ENCODE measurements at regions not wholly inside any gene's neighbourhood (a gene's known extent, or its start where the extent isn't known, plus 50 kb on each side); places are given as distances from the start of the nearest gene placed in this dataset.

GRCh38 chr5:130871346-130872086, 293.5 kb downstream of the HINT1 start:
- intact Hi-C loops (cut with micrococcal nuclease; ENCODE audit: unreplicated experiment): loop anchor here (1.0 kb wide), 2 partner anchors 239 to 546 kb away; no protein-coding TSS in a partner anchor
- Histone ChIP-seq H2AFZ (ENCODE audit: control insufficient read depth, low read depth, low read length) (no peak overlapping the region), H3K9ac (ENCODE audit: control insufficient read depth, insufficient read depth, low read length) (no peak overlapping the region), H3K36me3 (ENCODE audit: control insufficient read depth in 2 of 2, insufficient read depth in 2 of 2, low read length in 1 of 2) (no peaks in the 10 kb centered on the region), H3K4me1 (ENCODE audit: control insufficient read depth, insufficient read depth, low read length) (no peaks in the 10 kb centered on the region), H3K9me3 (replicated peaks; ENCODE audit: control insufficient read depth, insufficient read depth, low read length) (no peaks in the 10 kb centered on the region), H3K27ac (ENCODE audit: control insufficient read depth, insufficient read depth) (no peak overlapping the region), H4K20me1 (ENCODE audit: control insufficient read depth, insufficient read depth) (no peaks in the 10 kb centered on the region), H3K4me2 (ENCODE audit: control insufficient read depth, insufficient read depth) (no peak overlapping the region), H3K79me2 (ENCODE audit: control insufficient read depth, insufficient read depth, low read length) (no peaks in the 10 kb centered on the region), H3K27me3 (replicated peaks in 1 of 2; ENCODE audit: control insufficient read depth in 2 of 2, insufficient read depth in 2 of 2, low read length in 1 of 2) (no peaks in the 10 kb centered on the region), H3K4me3 (no peak overlapping the region)
- 23% methylated on average over 7 of the region's 7 CpGs for WGBS (ENCODE audit: insufficient coverage, insufficient replicate concordance, low lambda C conversion rate, missing lambda C conversion rate)
- ChIA-PET SMC1A (ENCODE audit: uncharacterized antibody, unreplicated experiment) (interaction anchor here (0.6 to 2.4 kb wide), 18 partner anchors 10 to 1433 kb away, joined by 3 to 11 read pairs (median 3); no protein-coding TSS in a partner anchor), RAD21 (ENCODE audit: unreplicated experiment) (interaction anchor here (0.5 to 2.4 kb wide), 15 partner anchors 10 to 1136 kb away, joined by 3 to 17 read pairs (median 4); no protein-coding TSS in a partner anchor), POLR2A (no interaction called here), CTCF (interaction anchor here (0.6 to 2.9 kb wide), 31 partner anchors 9 to 762 kb away, joined by 3 to 25 read pairs (median 3); no protein-coding TSS in a partner anchor)
- in situ Hi-C loops (cut with MboI): no loop called here
- peak; percentile 64 to 66 (median 65) for TF ChIP-seq CTCF (IDR thresholded peaks at IDR 0.05 in 2 of 3, conservative IDR thresholded peaks at IDR 0.05 in 1 of 3; ENCODE audit: control insufficient read depth in 2 of 3, extremely low read depth in 1 of 3, insufficient read depth in 1 of 3, low read depth in 3 of 3, low read length in 3 of 3)
- no peak for TF ChIP-seq TBL1XR1 (IDR thresholded peaks at IDR 0.05; ENCODE audit: low read depth, low read length)
- TF ChIP-seq NKRF (conservative IDR thresholded peaks at IDR 0.05): no peak
- TF ChIP-seq ELK1 (IDR thresholded peaks at IDR 0.05; ENCODE audit: low read depth, low read length): no peak
- no peak for TF ChIP-seq ESRRA (IDR thresholded peaks at IDR 0.05; ENCODE audit: low read length)
- no peak for TF ChIP-seq EP300 (IDR thresholded peaks at IDR 0.05; ENCODE audit: borderline replicate concordance in 1 of 2, control insufficient read depth in 1 of 2, low read depth in 2 of 2, low read length in 2 of 2)
- TF ChIP-seq SRF (IDR thresholded peaks at IDR 0.05; ENCODE audit: low read depth in 2 of 2, low read length in 2 of 2): no peak
- TF ChIP-seq RAD21 (IDR thresholded peaks at IDR 0.05; ENCODE audit: insufficient read depth, low read depth, low read length): peak; percentile 63
- no peak for TF ChIP-seq USF2 (IDR thresholded peaks at IDR 0.05; ENCODE audit: borderline replicate concordance, low read depth, low read length)
- no peak for TF ChIP-seq ASH2L (IDR thresholded peaks at IDR 0.05; ENCODE audit: borderline replicate concordance, low read depth)
- peak; percentile 80 for TF ChIP-seq SMC3 (IDR thresholded peaks at IDR 0.05; ENCODE audit: borderline replicate concordance, low read length)
- no peak for TF ChIP-seq NR2C2 (IDR thresholded peaks at IDR 0.05; ENCODE audit: borderline replicate concordance, control insufficient read depth, insufficient read length, low read depth)
- peak; percentile 74 for FAIRE-seq
- no peak for DNase-seq (ENCODE audit: low read depth, low spot score)
- peak; percentile 86 for ATAC-seq
- no TSS peak for BruUV-seq (replicated peaks)
